Activated T-helper 9 cell treated with anti-CD3 and anti-CD28 coated beads, Interleukin-2, amount 50 U/mL, for 16 hours (primary cell): ENCODE measurements at regions not wholly inside any gene's neighbourhood (a gene's known extent, or its start where the extent isn't known, plus 50 kb on each side); places are given as distances from the start of the nearest gene placed in this dataset.

Source experiments
- DNase-seq: peaks from one replicate; pipeline ENCODE4 v3.0.0-alpha.2; 2020; ENCODE audit warnings: low read depth

GRCh38 chr3:124545891-124546290 is 184.4 kb upstream of the UMPS start:
- no peak for DNase-seq

- DNase-seq = no peak
Observed at GRCh38 chr3:124552224-124552623, 178.0 kb upstream of the UMPS start.

- DNase-seq = no peak
Observed at GRCh38 chr3:124553178-124553577, 177.1 kb upstream of the UMPS start.

- DNase-seq = no peak
Observed at GRCh38 chr3:124556636-124557035, 173.6 kb upstream of the UMPS start.

GRCh38 chr3:124557433-124558232 is 172.6 kb upstream of the UMPS start:
- no peak for DNase-seq

- no peak for DNase-seq
Observed at GRCh38 chr3:124558991-124559845, 171.0 kb upstream of the UMPS start.

- DNase-seq = peak; percentile 17
Observed at GRCh38 chr3:124559846-124560574, 170.2 kb upstream of the UMPS start.

- no peak for DNase-seq
Observed at GRCh38 chr3:124560666-124561215, 169.5 kb upstream of the UMPS start.

GRCh38 chr3:124562769-124563168 is 167.5 kb upstream of the UMPS start:
- no peak for DNase-seq

- DNase-seq = no peak
Observed at GRCh38 chr3:124563376-124563775, 166.9 kb upstream of the UMPS start.

- DNase-seq = peak; percentile 10
Observed at GRCh38 chr3:124565013-124565412, 165.2 kb upstream of the UMPS start.

GRCh38 chr3:124565551-124565950 is 164.7 kb upstream of the UMPS start:
- DNase-seq = no peak

- DNase-seq = no peak
Observed at GRCh38 chr3:124566701-124567100, 163.6 kb upstream of the UMPS start.

- no peak for DNase-seq
Observed at GRCh38 chr3:124567179-124567578, 163.1 kb upstream of the UMPS start.

- DNase-seq = no peak
Observed at GRCh38 chr3:124569761-124570160, 160.5 kb upstream of the UMPS start.

GRCh38 chr3:124570232-124570631 is 160.0 kb upstream of the UMPS start:
- no peak for DNase-seq

- DNase-seq = no peak
Observed at GRCh38 chr3:124572851-124573405, 157.3 kb upstream of the UMPS start.

- no peak for DNase-seq
Observed at GRCh38 chr3:124574012-124574411, 156.2 kb upstream of the UMPS start.

- DNase-seq = no peak
Observed at GRCh38 chr3:124576565-124577493, 153.4 kb upstream of the UMPS start.

- DNase-seq = no peak
Observed at GRCh38 chr3:124577494-124578167, 152.6 kb upstream of the UMPS start.
